H1 (cell line): ENCODE measurements at regions not wholly inside any gene's neighbourhood (a gene's known extent, or its start where the extent isn't known, plus 50 kb on each side); places are given as distances from the start of the nearest gene placed in this dataset.

ENCODE experiments used
- EP300 ChIP-seq, 2 experiments: IDR thresholded peaks; 1 replicate in 1 of 2; 2 replicates in 1 of 2; pipeline ENCODE4 v1.6.1; 2011 to 2012; ENCODE audit warnings: low read depth in 2 of 2, low read length in 2 of 2, mild to moderate bottlenecking in 2 of 2, borderline replicate concordance in 1 of 2, inconsistent platforms in 1 of 2, moderate library complexity in 1 of 2
- JUND ChIP-seq: IDR thresholded peaks from 2 replicates; pipeline ENCODE4 v1.6.1; 2011; ENCODE audit warnings: mild to moderate bottlenecking, improper control_type of control experiment, low read length
- RFX5 ChIP-seq: IDR thresholded peaks from 2 replicates; pipeline ENCODE4 v1.6.1; 2011; ENCODE audit warnings: low read depth, low read length, improper control_type of control experiment, borderline replicate concordance
- SAP30 ChIP-seq: fragments of 300-600 bp; sonication (generic); IDR thresholded peaks from 2 replicates; pipeline ENCODE4 v1.7.1; 2012; ENCODE audit warnings: low read length, moderate library complexity, mild to moderate bottlenecking, inconsistent platforms; ENCODE audit not compliant: insufficient read depth, insufficient replicate concordance
- TF ChIP-seq, protein P1 (sequence below), 3 experiments: IDR thresholded peaks; 1 replicate in 2 of 3; 2 replicates in 1 of 3; pipeline versions ENCODE4 v1.5.1 to v1.6.1; 2011; ENCODE audit warnings: low read length in 3 of 3, mild to moderate bottlenecking in 3 of 3, inconsistent platforms in 2 of 3, low read depth in 1 of 3, moderate library complexity in 1 of 3; ENCODE audit not compliant: insufficient read depth in 1 of 3; ENCODE audit errors: control extremely low read depth in 1 of 3
- TF ChIP-seq, protein P2 (sequence below): IDR thresholded peaks from 2 replicates; pipeline ENCODE4 v1.6.1; 2012; ENCODE audit warnings: inconsistent platforms

DNA sequence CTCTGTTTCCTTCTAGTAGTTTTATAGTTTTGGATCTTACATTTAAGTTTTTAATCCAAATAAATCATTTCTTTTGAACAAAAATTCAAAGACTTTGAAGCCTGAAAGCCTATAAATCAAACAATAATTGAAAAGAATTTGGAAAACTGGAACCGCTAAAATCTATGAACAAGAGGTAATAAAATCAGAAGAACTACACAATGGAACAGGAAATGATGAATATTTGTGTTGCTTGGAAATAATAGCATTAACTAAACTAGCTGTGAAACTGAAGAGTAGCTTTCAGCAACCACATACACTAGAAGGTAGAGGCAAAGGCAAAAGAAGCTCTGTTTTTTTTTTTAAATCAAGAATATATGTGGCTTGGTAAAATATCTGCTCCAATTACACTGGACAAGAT lies 147.9 kb upstream of the ABI3BP start (continued):
- TF ChIP-seq, protein P1, sequence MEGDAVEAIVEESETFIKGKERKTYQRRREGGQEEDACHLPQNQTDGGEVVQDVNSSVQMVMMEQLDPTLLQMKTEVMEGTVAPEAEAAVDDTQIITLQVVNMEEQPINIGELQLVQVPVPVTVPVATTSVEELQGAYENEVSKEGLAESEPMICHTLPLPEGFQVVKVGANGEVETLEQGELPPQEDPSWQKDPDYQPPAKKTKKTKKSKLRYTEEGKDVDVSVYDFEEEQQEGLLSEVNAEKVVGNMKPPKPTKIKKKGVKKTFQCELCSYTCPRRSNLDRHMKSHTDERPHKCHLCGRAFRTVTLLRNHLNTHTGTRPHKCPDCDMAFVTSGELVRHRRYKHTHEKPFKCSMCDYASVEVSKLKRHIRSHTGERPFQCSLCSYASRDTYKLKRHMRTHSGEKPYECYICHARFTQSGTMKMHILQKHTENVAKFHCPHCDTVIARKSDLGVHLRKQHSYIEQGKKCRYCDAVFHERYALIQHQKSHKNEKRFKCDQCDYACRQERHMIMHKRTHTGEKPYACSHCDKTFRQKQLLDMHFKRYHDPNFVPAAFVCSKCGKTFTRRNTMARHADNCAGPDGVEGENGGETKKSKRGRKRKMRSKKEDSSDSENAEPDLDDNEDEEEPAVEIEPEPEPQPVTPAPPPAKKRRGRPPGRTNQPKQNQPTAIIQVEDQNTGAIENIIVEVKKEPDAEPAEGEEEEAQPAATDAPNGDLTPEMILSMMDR (IDR thresholded peaks at IDR 0.05; ENCODE audit: control extremely low read depth in 1 of 3, insufficient read depth in 1 of 3, low read depth in 1 of 3, low read length in 3 of 3), result no peak
- TF ChIP-seq SAP30 (no peak), RFX5 (no peak), JUND (no peak), EP300 (IDR thresholded peaks at IDR 0.05; ENCODE audit: borderline replicate concordance in 1 of 2, low read depth in 2 of 2, low read length in 2 of 2) (no peak)
- TF ChIP-seq, protein P2, sequence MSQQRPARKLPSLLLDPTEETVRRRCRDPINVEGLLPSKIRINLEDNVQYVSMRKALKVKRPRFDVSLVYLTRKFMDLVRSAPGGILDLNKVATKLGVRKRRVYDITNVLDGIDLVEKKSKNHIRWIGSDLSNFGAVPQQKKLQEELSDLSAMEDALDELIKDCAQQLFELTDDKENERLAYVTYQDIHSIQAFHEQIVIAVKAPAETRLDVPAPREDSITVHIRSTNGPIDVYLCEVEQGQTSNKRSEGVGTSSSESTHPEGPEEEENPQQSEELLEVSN, result no peak
